OCI-M2 (cell line): ENCODE measurements at regions not wholly inside any gene's neighbourhood (a gene's known extent, or its start where the extent isn't known, plus 50 kb on each side); places are given as distances from the start of the nearest gene placed in this dataset.

Experiments used
- DNase-seq: peaks from one replicate; lab custom pipeline; 2025; ENCODE audit not compliant: unreplicated experiment; lab: John Stamatoyannopoulos, UW

DNA sequence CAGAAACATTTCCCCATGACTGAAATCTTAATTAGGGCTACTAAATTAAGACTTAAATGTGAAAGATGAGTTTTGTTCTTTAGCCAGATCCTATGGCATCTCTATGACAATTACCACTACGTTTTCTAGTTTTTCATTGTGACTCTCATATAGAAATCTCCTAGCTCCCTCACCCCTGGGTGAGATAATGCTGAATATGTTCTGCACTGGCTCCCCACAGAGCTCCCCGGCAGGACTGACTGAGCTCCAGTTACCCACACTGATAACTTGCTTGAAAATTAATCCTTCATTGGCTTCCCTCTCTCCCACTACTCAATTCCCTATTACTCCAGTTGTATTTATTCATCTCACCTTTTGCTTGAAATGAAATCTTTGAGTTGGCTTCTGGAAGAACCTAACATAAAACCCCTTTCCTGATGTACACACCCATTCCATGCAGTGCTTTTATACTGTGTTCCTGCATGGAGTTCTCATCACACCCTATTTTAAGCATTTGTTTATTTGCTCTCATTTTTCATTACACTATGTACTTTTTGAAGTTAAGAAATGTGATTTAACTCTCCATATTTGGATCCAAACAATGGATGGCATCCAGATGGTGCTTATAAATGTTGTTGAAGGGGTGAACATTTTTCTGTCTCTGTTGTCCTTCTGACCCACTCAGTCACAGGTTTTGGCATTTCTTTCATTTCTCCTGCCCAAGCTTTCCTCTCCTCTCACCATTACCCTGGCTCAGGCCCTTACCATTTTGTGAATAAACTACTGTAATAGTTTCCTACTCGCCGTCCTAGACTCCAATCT lies 623.4 kb downstream of the SPRY1 start:
- DNase-seq = no peak

DNA sequence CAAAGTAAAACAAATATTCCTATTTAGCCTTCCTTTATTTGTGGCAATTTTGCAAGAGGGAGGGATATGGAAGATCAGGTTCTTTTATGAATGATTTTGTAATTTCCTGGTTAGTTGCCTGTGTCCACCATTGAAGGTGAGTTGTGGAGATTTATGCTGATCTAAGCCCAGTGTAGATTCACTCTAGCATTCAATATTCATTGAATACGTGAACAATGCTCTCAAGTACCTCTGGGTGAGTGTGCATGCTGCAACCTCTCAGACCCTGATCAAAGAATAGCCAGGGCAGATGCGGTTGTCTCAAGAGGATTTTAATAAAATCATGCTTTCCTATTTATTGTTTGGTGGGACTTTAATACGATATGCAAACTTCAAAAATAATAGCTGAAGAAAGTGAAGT lies 628.4 kb downstream of the SPRY1 start:
- DNase-seq = no peak

GRCh38 chr4:124025428-124025827 lies 628.8 kb downstream of the SPRY1 start:
- no peak for DNase-seq

DNA sequence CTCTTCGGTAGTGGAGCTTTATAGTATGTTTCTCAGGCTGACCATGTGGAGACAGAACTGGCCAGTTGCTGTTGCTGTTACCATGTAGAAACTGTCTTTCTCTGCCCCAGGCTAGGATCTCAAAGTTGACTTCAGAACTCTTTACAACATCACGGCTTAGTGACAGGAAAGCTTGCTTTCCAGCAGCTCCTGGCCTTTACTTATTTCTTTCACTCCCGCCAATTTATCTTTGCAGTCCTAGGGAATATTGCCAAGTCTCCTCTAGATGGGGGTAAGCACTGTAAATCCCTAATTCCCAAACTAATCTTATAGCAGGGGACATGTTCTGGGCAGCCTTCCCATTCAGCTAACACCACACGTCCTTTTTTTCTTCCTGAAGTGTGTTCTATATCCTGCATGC lies 631.6 kb downstream of the SPRY1 start:
- DNase-seq = no peak

- no peak for DNase-seq
Observed at GRCh38 chr4:124030147-124030546, 633.6 kb downstream of the SPRY1 start.

GRCh38 chr4:124032035-124032434 lies 635.4 kb downstream of the SPRY1 start:
- DNase-seq = no peak

- DNase-seq = no peak
Observed at GRCh38 chr4:124035364-124036041, 638.9 kb downstream of the SPRY1 start.

DNA sequence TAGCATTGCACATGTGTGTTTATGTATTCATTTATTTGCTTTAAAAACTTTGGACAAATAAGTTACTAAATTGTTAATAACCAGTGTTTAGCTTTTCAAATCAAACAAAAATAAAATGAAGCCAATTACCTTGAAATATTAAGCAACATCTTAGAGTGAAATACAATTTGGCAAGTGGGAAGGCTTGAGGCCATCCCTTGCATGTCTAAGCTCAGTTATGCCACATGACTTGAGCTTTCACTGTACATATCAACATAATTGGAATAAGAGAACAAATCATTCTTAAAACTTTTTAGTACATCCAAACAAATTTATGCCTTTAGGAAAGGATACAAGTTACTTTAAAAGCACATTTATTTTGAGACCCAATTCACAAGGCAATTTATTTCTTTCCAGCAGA lies 640.6 kb downstream of the SPRY1 start:
- DNase-seq = no peak

- DNase-seq = no peak
Observed at GRCh38 chr4:124044330-124044729, 647.7 kb downstream of the SPRY1 start.

DNA sequence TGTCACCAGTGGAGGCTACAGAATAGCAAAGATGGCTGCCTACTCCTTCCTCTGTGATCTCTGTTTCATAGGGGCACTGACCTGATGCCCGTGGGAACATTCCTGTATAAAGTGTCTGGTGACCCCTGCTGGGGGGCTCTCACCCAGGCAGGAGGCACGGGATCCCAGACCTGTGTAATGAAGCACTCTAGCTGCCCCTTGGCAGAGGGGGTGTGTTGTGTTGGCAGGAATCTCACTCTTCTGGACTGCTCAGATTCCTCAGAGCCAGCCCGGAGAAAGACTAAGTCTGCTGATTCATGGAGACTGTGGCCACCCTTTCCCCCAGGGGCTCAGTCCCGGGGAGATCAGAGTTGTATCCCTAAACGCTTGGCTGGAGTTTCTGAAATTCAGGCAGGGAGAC lies 648.3 kb downstream of the SPRY1 start:
- DNase-seq = no peak

GRCh38 chr4:124046190-124046589 lies 649.6 kb downstream of the SPRY1 start:
- no peak for DNase-seq

DNA sequence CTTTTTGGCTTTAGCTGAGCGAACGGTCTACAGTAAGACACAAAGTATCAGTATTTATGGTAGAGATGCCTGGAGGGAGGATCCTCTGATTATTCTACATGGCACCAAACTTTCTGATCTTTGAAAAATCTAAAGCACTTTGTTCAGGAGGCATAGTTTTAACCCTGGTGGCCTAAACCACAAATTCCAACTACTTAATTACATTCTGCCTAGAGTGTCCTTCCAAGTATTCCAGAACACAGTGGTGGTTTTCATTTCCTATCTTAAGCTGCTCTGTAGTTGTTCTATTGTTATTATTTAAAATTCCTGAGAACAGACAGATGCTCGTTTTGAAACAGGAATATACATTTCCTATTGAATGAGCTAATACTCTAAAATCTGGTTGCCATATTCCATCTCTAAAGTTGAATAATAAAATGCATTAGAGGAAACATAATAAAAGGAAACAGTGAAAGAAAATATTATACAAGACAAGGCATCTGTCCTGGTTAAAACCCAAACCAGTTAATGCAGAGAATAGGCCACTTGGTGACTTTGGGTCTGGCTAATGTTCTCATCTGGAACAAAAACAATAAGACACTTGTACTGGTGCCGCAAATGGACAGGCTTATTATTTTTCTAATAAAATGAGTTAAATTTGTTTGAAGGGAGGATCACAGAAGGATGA lies 657.4 kb downstream of the SPRY1 start:
- DNase-seq = no peak

DNA sequence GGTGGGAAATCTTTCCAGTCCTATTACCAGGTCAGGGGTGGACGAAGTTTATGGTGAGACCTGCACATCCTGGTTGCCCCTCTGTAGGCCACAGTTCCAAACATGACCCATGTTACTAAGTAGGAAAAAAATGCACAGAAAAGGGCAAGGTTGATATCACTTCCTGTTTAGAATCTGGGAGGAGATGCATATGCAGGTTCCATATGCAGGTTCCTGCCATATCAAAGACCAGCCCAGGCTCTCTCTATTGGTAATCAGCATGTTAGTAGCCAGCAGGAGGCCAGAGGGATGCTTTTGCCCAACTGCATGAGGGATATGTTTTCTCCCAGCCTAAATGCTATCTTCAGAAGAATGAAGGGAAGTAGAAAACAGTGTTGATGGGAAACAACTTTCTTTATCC lies 657.2 kb downstream of the ANKRD50 start:
- no peak for DNase-seq

DNA sequence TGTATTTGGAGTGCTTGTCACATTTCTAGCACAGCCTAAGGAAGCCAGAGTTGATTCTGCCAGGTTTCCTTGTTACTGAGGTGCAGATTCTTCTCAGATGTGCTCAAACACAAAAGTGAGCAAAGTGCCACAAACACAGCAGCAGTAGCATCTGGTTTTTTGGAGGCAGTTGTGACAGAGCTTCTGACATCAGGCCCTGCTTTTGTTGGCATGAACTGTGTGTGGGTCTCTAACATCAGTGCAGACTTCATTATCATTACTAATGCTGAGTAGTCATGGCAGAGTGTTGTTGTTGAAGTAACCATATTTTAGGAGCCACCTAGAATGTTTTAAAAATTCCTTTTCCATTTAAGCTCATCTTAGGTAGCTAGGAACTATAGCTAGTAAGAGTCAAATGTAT lies 656.6 kb downstream of the ANKRD50 start:
- DNase-seq = no peak

GRCh38 chr4:124060261-124060918 lies 652.1 kb downstream of the ANKRD50 start:
- no peak for DNase-seq

GRCh38 chr4:124061413-124061812 lies 651.1 kb downstream of the ANKRD50 start:
- no peak for DNase-seq

GRCh38 chr4:124065422-124065821 lies 647.1 kb downstream of the ANKRD50 start:
- no peak for DNase-seq

GRCh38 chr4:124065936-124066335 lies 646.6 kb downstream of the ANKRD50 start:
- no peak for DNase-seq

GRCh38 chr4:124066595-124066994 lies 645.9 kb downstream of the ANKRD50 start:
- DNase-seq = no peak

GRCh38 chr4:124067046-124067445 lies 645.5 kb downstream of the ANKRD50 start:
- DNase-seq = no peak

- no peak for DNase-seq
Observed at GRCh38 chr4:124070688-124071484, 641.6 kb downstream of the ANKRD50 start.
